ENCODE measurements at regions not wholly inside any gene's neighbourhood (a gene's known extent, or its start where the extent isn't known, plus 50 kb on each side); places are given as distances from the start of the nearest gene placed in this dataset.

DNA sequence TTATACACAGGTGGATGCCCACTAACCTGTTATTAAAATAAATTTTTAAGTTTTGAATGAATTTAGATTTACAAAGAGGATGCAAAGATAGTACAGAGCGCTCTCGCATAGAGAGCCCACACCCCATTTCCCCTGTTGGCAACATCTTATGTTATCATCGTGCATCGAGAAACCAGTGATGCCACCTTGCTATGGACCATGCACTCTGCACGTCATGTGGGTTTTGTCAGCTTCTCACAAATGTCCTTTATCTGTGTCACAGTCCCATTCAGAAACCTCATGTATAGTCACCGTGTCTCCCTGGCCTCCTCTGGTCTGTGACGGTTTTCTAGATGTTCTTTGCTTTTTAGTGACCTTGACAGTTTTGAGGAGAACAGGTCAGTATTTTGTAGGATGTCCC, 60.0 kb downstream of the ING1 start:
- CTCF ChIA-PET = no interaction called here
- TF ChIP-seq, protein P1, sequence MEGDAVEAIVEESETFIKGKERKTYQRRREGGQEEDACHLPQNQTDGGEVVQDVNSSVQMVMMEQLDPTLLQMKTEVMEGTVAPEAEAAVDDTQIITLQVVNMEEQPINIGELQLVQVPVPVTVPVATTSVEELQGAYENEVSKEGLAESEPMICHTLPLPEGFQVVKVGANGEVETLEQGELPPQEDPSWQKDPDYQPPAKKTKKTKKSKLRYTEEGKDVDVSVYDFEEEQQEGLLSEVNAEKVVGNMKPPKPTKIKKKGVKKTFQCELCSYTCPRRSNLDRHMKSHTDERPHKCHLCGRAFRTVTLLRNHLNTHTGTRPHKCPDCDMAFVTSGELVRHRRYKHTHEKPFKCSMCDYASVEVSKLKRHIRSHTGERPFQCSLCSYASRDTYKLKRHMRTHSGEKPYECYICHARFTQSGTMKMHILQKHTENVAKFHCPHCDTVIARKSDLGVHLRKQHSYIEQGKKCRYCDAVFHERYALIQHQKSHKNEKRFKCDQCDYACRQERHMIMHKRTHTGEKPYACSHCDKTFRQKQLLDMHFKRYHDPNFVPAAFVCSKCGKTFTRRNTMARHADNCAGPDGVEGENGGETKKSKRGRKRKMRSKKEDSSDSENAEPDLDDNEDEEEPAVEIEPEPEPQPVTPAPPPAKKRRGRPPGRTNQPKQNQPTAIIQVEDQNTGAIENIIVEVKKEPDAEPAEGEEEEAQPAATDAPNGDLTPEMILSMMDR (conservative IDR thresholded peaks at IDR 0.05; ENCODE audit: low read depth) = no peak
- POLR2A ChIA-PET (ENCODE audit: low non-redundant PET) = no interaction called here

GRCh38 chr13:110774051-110774450, 60.6 kb downstream of the ING1 start:
- no peak for DNase-seq (ENCODE audit: low spot score)
- CTCF ChIA-PET = no interaction called here
- POLR2A ChIA-PET (ENCODE audit: low non-redundant PET) = no interaction called here
- TF ChIP-seq, protein P1 (conservative IDR thresholded peaks at IDR 0.05; ENCODE audit: low read depth) = no peak
- H3K27ac ChIP-seq = no peak overlapping the region

More for the DNA sequence above, 60.0 kb downstream of the ING1 start:
- no peak for DNase-seq (ENCODE audit: low spot score)
- H3K27ac ChIP-seq = no peak overlapping the region

DNA sequence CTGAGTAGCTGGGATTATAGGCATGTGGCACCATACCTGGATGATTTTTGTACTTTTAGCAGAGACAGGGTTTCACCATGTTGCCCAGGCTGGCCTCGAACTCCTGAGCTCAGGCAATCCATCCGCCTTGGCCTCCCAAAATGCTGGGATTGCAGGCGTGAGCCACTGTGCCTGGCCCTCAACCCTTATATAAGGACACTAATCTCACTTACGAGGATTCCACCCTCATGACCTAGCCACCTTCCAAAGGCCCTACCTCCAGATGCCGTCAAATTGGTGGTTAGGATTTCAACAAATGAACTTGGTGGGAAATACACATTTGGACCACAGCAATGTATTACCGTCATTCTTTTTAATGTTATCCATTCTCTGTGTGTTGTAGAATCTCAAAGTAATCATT, 61.0 kb downstream of the ING1 start:
- DNase-seq (ENCODE audit: low spot score) = no peak
- TF ChIP-seq, protein P1 (conservative IDR thresholded peaks at IDR 0.05; ENCODE audit: low read depth) = no peak
- no peak overlapping the region for H3K27ac ChIP-seq
- ChIA-PET CTCF (no interaction called here), POLR2A (ENCODE audit: low non-redundant PET) (no interaction called here)

- ChIA-PET CTCF (no interaction called here), POLR2A (ENCODE audit: low non-redundant PET) (no interaction called here)
- no peak overlapping the region for H3K27ac ChIP-seq
- TF ChIP-seq, protein P1 (conservative IDR thresholded peaks at IDR 0.05; ENCODE audit: low read depth) = no peak
- no peak for DNase-seq (ENCODE audit: low spot score)
Measured at GRCh38 chr13:110775576-110775975, 62.1 kb downstream of the ING1 start.

- CTCF ChIA-PET = no interaction called here
Measured at GRCh38 chr13:110777251-110777820, 63.8 kb downstream of the ING1 start.

DNA sequence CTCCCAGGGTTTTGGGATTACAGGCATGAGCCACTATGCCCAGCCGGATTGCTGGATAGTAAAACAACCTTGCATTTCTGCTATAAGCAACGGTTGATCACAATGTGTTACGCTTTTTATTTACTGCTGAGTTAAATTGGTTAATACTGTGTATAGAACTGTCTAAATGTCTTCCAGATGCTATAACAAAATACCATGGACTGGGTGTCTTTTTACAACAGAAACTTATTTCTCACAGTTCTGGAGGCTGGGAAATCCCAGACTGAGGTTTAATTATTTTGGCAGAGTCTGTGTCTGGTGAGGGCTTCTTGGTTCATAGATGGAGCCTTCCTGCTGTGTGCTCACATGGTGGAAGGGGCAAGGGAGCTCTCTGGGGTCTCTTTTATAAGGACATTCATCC, 65.5 kb downstream of the ING1 start:
- CTCF ChIA-PET = no interaction called here
- H3K27ac ChIP-seq = no peak overlapping the region
- no peak for DNase-seq (ENCODE audit: low spot score)
- TF ChIP-seq, protein P1 (conservative IDR thresholded peaks at IDR 0.05; ENCODE audit: low read depth) = no peak
- POLR2A ChIA-PET (ENCODE audit: low non-redundant PET) = no interaction called here

More at GRCh38 chr13:110777251-110777820, 63.8 kb downstream of the ING1 start:
- H3K27ac ChIP-seq = no peak overlapping the region
- TF ChIP-seq, protein P1 (conservative IDR thresholded peaks at IDR 0.05; ENCODE audit: low read depth) = no peak
- POLR2A ChIA-PET (ENCODE audit: low non-redundant PET) = no interaction called here
- DNase-seq (ENCODE audit: low spot score) = no peak

GRCh38 chr13:110780422-110780821, 66.9 kb downstream of the ING1 start:
- H3K27ac ChIP-seq = no peak overlapping the region
- DNase-seq (ENCODE audit: low spot score) = no peak
- CTCF ChIA-PET = no interaction called here
- TF ChIP-seq, protein P1 (conservative IDR thresholded peaks at IDR 0.05; ENCODE audit: low read depth) = no peak
- POLR2A ChIA-PET (ENCODE audit: low non-redundant PET) = no interaction called here
